AG09319 (cell line): ENCODE measurements at regions not wholly inside any gene's neighbourhood (a gene's known extent, or its start where the extent isn't known, plus 50 kb on each side); places are given as distances from the start of the nearest gene placed in this dataset.

Source experiments
- DNase-seq: peaks from one replicate; pipeline ENCODE4 v3.0.0-alpha.2; 2010; ENCODE audit warnings: low read depth; ENCODE audit errors: extremely low read depth
- TF ChIP-seq, protein P1 (sequence below): IDR thresholded peaks from 2 replicates; pipeline ENCODE4 v1.5.1; 2011; ENCODE audit warnings: low read depth, mild to moderate bottlenecking, inconsistent platforms, low read length, moderate library complexity

DNA sequence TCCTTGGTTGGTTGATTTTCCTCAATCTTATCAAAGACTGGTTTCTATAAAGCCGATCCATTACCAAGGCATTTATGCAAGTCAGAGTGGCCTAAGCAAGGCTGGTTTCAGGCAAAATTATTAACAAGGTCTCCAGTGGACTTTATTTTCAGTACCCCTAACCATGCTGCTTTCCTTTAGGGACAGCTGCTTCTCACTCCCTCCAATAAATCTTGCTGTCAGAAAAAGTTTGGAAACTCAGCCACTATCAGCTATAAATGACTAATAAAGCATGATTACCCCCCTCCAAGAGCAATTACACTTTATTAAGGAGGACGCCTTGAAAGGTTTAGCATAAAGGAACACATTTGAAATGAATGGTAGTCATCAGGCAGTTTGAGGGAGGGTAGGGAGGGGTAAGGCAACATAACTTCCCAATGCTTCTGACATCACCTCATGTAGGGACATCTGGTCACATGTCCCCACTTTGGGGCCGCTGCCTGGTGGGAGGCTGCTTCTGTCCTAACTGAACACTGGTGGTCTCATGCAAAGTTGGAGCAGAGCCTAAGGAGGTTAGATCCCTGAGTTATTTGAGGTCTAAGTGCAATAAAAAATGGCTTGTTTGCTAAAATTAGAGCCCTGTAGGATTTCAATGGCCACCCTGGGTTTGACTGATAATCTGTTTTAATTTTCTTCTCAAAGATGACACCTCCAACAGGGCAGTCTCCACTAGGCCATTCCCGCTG, 58.0 kb upstream of the TMEM178A start:
- no peak for DNase-seq
- TF ChIP-seq, protein P1, sequence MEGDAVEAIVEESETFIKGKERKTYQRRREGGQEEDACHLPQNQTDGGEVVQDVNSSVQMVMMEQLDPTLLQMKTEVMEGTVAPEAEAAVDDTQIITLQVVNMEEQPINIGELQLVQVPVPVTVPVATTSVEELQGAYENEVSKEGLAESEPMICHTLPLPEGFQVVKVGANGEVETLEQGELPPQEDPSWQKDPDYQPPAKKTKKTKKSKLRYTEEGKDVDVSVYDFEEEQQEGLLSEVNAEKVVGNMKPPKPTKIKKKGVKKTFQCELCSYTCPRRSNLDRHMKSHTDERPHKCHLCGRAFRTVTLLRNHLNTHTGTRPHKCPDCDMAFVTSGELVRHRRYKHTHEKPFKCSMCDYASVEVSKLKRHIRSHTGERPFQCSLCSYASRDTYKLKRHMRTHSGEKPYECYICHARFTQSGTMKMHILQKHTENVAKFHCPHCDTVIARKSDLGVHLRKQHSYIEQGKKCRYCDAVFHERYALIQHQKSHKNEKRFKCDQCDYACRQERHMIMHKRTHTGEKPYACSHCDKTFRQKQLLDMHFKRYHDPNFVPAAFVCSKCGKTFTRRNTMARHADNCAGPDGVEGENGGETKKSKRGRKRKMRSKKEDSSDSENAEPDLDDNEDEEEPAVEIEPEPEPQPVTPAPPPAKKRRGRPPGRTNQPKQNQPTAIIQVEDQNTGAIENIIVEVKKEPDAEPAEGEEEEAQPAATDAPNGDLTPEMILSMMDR = no peak

DNA sequence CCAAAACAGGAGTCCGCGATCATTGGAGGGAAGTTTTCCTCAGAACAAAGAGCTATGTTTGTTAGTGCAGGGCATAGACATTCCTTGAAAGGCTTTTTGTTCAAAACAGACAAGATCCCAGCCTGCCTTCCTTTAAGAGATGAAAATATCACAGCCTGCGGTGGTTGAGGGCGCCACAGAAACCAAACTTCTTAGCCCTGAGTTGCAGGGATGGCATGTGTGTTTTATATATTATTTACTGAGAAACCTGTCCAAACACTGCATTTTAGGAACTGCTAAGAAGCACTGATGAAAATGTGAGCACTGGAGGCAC, 57.5 kb upstream of the TMEM178A start:
- no peak for DNase-seq
- TF ChIP-seq, protein P1 = no peak

DNA sequence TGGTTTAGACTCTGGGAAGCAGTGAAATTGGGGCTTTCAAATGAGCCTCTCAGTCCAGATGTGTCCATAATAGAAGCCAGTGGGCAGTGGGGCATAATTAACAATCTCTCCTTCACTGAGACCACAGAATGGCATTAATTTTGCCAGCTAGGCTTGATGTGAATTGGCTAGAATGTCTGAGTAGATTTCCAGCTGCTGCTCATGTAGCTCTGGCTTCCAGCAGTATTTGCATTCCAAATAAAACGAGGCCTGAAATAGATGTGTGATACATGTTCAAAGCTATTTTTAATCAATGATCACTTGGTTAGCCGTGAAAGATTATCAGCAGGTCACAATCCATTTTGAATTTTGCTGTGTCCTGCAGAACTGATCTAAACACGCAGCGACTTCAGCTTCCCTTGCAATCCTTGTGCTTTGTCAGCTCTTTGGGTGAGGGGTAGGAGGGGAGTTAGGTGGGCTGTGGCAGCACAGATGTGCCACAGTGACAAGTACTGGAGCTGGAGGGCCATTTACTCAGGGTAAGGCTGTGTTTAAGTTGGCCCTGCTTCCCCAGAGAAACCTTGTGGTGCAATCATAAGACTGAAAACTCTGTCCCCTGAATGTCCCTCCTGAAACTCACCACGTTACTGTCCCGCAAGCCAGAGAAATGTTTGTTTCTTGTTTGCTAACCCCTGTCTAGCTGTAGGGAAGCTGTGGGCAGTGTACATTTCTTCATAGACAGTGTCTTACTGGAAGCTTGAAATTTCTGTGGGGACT, 56.9 kb upstream of the TMEM178A start:
- TF ChIP-seq, protein P1 = no peak
- DNase-seq = no peak

DNA sequence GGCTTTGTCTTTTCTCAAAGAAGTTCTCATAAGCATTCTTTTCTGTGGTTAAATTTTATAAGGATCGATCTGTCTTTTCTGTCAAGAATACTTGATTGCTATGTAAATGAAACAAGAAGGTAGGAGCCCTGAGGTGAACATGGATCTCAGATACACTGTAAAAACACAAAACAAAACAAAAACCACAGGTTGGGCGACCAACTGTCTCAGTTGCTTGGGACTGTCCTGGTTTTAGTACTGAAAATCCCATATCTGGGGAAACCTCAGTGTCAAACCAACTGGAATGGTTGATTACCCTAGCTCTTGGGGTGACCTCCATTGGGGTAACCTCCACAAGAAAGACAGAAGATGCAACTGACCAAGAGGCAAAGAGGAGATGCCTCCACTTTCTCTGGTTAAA, 55.8 kb upstream of the TMEM178A start:
- TF ChIP-seq, protein P1 = no peak
- DNase-seq = no peak

DNA sequence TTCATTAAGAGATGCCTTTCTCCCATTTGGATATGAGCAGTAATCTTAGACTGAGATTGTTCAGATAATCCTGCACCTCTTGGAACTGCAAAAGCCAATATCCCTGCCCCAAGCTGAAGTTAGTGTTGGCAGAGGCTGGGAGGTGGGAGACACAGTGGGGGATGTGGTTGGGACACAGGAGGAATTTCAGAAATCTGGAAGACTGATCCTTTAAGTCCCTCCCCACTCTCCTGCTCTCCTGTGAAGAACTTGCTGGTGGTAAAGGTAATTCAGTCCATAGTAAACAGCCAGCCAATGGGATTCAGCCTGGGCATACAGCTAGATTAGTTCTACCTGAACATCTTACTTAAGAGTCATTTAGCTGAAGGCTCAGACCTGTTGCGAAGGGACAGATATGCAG, 50.0 kb upstream of the TMEM178A start:
- no peak for DNase-seq

More for the DNA sequence above, 50.0 kb upstream of the TMEM178A start:
- TF ChIP-seq, protein P1 = no peak
